ENCODE measurements at regions not wholly inside any gene's neighbourhood (a gene's known extent, or its start where the extent isn't known, plus 50 kb on each side); places are given as distances from the start of the nearest gene placed in this dataset.
"Not testable (repeated sequence)": the region's sequence is repeated elsewhere in the genome, so short reads cannot be mapped to it uniquely, and the experiment has no call there.

DNA sequence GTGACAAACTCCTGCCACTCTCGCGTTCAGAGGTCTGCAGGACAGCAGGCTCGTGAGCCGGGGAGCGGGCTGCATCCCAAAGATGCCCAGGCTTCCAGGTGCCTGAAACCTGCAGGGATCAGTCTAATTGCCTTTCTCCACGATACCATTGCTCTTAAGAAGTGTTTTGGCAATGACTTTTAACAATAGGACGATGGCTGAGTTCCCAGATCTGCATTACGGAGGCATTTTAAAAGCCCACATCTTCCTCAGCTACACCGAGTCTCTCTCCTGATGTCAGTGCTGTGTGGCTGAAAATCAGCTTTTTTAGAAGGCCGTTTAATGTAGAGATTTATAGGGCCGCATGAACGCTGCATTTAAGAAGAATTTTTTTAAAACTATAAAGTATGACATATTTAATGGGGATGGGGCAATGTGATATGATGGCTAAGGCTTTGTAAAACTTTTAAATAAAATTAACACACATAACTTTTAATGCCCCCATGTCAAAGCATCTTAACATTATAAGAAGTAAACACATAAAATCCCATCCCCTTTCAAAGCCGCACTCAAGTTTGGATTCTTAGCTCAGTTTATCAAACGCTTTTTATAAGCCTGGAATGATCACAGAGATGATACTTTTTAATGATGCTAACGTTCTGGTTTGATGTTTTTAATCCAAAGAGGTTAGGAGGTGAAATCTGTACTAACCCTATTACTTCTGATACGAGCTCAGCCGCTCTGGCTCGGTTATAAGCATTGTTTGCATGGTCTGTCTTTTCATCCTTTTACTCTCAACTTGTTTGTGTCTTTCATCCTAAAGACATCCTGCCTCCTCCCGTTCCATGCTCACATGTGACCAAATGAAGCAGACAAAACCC is 386.0 kb downstream of the SMOC2 start:
- no peak for DNase-seq

DNA sequence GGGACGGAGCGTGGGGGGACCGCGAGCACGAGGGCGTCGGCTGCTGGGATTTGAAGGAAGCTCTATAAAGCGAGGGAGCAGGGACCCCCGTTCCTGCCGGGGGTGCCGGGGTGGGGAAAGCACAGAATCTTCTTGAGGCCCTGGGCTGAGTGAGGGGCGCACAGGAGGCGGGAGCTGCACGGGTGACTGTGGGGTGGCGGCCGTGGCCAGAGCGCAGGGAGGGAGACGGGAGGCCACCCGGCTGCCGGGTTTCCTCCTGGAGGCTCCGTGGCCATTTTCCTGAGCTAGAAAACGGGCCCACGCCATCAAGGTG is 385.1 kb downstream of the SMOC2 start:
- DNase-seq: no peak

DNA sequence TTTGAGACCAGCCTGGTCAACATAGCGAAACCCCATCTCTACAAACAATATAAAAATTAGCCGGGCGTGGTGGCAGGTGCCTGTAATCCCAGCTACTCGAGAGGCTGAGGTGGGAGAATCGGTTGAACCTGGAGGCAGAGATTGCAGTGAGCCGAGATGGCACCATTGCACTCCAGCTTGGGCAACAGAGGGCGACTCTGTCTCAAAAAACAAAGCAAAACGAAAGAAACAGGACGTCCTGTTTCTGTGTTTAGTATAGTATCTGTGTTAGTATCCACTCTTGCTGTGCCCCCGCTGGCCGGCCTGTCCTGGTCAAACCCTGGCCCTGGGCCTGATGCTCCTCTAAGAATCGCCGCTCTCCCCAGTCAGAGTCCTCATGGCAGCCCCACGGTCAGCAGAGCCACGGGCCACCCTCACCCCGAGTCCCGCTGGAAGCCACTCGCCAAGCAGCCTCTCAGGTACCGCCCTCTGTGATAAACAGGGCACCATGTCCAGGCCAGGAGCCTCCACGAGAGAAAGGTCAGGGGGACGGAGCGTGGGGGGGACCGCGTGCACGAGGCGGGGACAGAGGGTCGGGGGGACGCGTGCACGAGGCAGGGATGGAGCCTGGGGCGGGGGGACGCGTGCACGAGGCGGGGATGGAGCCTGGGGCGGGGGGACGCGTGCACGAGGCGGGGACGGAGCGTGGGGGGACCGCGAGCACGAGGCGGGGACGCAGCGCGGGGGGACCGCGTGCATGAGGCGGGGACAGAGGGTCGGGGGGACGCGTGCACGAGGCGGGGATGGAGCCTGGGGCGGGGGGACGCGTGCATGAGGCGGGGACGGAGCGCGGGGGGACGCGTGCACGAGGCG is 384.5 kb downstream of the SMOC2 start:
- DNase-seq: no peak

DNA sequence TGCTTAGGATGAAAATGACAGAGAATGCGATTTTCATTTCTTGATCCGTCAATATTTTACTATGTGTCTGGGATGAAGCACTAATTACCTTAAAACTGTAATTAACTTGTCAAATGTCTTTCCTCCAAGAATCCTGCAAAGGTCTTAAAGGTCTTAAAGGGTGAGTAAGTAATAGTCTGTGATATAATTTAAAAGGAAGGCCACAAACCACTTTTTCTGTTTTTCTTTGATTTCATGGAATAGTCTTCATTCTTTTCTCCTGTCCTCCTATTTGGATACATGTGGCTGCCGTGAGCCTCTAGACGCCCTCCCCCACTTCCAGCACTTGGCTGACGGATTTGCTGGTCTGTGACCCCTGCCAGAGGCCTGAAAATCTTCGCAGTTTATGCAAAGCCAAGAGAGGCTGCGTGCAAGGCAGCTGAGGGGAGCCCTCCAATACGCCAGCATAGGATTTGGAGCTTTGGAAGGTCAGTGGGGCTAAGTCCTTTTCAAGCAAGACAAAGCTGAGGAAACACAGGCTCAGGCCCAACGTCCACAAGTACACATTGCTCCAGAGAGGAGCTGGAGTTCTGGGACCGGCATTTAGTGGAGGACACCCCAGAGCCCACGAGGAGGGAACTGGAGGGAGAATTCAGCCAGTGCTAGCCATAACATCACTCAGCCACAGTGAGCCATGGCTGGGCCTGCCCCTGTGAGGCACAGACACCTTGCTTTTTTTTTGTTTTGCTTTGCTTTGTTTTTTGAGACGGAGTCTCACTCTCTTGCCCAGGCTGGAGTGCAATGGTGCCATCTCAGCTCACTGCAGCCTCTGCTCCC is 382.6 kb downstream of the SMOC2 start:
- DNase-seq: no peak

DNA sequence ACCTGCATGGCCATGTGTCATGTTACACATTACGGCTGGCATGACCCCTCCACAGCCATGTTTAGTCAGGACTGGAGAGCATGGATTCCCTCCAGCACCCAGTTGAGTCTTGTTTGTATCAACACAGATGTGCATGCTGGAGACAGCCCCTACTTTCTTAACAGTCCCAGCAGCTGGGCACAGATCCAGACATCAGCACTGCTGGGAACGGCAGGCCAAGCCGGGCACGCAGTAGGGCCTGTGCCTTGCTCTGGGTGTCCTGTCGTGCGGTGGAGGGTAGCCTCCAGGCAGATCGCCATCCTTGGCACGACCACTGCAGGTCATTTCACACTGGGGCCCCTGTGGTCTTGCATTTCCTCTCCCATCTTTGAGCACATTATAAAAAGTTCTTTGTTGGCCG is 381.4 kb downstream of the SMOC2 start:
- no peak for DNase-seq

DNA sequence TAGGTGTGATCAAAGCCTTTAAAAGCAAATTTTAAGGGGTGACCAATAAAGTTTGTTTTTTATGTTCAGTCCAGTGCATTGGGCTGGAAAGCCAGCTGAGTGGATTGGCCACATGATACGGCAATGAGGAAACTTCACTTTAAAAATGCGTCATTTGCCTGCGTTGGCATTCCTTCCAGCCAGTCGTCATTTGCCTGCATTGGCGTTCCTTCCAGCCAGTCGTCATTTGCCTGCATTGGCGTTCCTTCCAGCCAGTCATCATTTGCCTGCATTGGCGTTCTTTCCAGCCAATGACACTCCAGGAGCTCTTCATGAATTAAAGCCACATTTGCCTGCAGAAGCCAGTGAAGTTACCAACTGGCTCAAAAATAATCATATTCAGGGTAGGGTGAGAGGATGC is 378.6 kb downstream of the SMOC2 start:
- DNase-seq: no peak

DNA sequence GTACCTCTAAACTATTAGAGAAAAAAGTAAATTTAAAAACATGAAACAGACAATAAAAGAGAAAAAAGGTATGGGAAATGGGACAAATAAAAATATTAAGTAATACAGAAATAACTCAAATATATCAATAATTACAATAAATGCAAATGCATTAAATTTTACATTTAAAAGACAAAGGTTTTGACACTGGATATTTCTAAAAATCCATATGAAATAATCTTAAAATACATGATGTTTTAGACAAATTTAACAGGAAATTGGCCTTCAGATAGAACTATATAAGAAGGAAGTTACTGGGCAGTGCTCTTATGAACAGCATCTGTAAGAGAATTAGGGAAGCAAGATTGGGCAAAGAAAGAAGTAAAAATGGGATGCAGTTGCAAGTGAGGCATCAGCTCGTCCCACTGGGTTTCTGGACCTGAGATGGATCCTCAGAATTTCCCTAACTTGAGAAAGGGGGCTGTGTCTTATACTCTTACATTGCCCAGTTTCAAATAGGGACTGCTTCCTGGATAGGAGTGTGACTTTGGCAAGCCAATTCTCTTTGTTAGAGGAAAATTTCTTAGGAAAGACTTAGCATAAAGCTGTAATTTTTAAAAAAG is 376.7 kb downstream of the SMOC2 start:
- no peak for DNase-seq

DNA sequence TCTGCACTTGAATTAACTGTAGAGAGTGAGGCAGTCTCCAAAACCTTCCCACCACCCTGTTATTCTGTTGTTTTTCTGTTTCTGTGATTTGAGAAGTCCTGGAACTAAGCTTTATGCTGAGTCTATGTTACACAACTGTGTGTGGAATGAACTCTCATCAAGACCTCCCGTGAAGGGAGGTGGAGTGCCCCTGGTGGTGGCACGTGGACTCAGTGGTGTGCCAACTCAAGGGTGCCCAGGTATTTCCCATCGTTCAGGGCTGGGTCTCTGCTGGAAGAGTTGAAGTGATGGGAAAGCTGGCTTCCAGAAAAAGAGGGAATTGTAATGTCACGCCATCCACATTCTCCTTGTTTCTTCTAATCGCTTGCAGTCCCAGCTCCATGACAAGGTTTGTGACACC is 374.2 kb downstream of the SMOC2 start:
- no peak for DNase-seq

DNA sequence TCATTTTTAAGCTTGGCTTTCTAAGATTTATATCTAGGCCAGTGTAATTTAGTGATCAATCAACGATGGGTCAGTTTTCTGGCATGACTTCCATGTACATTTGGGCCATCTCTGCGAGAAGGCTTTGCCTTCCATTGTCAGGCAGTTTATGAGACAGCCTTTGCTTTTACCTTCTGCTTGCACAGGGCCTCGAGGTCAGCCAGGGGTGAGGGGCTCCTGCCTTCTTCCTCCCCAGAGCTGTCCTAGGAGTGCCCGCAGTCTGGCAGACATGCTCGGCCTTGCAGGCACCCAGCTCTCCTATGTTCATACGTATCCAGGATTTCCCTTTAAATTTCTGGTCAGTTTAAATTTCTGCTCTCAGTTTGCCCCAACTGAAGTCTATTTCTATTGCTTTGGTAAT is 367.2 kb downstream of the SMOC2 start:
- DNase-seq: no peak

DNA sequence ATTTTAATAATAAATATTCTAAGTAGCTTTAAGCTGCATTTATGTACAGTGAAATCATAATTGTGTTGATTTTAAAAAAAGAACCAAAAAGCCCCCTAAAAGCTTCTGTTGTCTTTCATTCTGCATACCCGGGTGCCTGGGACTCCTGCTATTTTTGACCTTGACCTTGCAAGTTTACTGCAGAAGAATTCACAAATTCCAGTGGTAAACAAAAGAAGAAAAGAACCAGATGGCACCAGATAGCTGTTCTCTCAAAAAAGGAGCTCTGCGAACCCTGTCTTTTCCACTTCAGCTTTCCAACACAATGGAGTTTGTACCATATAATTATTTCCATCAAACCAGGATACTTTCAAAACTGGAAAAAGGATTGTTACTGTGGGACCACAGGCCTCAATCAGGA is 363.3 kb downstream of the SMOC2 start:
- no peak for DNase-seq

DNA sequence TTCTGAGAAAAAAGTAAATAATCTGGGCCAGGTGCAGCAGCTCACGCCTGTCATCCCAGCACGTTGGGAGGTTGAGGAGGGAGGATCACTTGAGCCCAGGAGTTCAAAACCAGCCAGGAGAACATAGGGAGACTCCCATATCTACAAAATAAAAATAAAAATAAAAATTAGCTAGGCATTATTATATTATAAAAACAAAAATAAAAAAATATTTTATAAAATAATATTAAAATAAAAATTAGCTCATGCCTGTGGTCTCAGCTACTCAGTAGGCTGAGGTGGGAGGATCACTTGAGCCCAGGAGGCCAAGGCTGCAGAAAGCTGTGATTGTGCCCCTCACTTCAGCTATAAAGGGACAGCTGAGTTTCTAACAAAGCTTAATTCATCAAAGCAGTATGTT is 362.9 kb downstream of the SMOC2 start:
- no peak for DNase-seq

DNA sequence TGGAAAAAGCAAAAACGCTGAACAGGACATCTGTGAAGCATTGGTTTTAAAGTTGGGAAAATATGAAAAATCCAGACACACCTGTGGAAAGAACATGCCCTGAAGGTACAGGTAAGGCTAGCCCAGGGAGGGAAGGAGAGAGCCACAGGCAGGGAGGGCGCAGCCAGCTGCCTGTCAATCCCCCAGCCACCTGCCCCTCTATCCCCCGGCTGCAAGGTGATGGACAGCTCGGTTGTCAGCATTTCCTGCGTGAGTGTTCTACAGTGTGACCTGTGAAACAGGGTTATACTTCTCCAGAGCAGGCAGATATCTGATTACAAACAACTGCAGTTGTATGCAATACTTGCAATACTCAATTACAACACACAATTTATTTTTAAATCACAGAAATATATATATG is 358.1 kb downstream of the SMOC2 start:
- no peak for DNase-seq

DNA sequence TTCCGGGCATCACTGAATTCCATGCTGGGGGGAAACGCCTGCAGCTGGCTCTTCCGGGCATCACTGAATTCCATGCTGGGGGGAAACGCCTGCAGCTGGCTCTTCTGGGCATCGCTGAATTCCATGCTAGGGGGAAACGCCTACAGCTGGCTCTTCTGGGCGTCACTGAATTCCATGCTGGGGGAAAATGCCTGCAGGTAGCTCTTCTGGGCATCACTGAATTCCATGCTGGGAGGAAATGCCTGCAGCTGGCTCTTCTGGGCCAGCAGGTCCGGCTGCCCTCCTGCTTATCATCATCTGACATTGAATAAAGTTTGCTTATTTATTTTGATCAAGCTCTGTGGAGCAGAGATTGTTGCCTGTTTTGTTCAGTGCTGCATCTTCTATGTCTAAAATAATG is 355.1 kb downstream of the SMOC2 start:
- no peak for DNase-seq

DNA sequence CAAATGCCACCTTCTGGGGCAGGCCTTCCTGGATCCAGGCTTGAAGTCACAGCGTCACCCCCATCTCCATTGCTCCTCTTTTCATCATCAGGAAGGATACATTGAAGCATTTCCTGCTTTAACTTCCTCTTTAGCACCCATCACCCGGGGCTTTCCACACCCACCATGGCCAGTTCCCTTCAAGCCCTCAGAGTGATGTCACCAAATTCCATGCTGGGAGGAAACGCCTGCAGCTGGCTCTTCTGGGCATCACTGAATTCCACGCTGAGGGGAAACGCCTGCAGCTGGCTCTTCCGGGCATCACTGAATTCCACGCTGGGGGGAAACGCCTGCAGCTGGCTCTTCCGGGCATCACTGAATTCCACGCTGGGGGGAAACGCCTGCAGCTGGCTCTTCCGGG is 354.6 kb downstream of the SMOC2 start:
- not testable (repeated sequence) for DNase-seq

DNA sequence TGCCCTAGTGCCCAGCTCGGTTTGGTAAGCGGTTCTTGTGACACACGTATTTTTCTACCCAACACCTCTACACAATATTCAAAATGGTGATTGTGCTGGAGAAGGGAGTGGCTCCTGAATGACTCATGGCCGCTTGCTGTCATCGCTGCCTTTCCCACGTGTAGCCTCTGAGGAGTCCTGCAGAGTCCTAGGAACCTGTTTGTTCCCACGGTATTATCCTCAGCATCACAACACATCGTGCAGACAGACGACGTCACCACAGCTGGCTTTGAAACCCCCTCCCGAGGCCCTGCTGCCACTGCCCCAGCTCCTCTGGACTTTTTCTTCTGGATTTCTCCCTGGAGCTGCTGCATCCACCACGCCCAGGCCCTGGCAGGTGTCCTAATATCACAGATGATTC is 353.5 kb downstream of the SMOC2 start:
- no peak for DNase-seq

DNA sequence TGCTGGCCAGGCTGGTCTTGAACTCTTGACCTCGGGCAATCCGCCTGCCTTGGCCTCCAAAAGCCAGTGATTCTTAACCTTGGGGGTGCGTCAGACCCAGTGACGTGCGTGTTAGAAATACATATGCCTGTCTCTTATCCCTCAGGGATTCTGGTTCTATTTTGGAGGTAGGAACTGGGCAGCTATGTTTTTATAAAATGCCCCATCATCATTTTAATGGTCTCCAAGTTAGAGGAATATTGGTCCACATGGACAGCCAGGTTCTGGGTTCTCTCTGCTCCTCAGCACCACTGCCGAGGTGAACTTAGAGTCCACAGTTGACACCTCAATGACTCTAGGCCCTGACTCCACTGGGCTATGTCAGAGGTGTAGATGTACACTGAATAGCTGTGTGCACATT is 352.7 kb downstream of the SMOC2 start:
- DNase-seq: no peak

DNA sequence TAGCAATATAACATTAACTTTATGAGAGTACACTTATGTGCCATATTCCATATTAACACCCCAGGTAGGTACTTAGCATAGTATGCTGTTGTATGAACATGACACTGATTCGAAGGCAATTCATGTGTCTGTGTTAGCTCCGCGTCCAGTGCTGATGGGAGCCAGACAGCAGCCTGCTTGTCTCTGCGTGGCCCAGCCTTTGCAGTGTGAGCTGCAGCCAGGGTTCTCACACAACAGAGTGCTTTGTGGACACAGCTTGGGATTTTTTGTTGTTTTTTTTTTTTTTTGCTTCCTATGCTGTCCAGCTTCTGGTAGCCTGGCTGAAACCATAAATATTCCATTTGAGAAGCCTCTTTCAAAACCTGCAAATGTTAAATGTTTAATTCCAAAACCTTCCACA is 350.9 kb downstream of the SMOC2 start:
- DNase-seq: no peak

DNA sequence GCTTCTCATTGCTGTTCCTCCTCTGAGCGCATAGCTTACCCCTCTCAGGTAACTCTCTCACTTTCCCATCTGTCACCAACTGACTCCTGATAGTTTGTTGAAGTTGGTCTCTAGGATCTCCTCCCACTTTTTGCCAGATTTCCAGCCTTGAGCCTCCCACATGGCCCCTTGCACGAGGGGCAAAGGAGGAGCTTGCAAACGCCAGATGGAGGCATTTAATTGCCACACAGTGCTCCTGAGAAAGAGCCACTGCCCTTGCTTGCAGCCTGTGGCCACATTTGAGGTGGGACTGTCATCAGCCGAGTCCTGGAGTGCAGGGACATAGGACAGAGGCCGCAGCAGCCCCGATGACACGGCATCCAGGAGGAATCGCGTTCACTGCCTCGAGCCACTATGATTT is 348.7 kb downstream of the SMOC2 start:
- no peak for DNase-seq

DNA sequence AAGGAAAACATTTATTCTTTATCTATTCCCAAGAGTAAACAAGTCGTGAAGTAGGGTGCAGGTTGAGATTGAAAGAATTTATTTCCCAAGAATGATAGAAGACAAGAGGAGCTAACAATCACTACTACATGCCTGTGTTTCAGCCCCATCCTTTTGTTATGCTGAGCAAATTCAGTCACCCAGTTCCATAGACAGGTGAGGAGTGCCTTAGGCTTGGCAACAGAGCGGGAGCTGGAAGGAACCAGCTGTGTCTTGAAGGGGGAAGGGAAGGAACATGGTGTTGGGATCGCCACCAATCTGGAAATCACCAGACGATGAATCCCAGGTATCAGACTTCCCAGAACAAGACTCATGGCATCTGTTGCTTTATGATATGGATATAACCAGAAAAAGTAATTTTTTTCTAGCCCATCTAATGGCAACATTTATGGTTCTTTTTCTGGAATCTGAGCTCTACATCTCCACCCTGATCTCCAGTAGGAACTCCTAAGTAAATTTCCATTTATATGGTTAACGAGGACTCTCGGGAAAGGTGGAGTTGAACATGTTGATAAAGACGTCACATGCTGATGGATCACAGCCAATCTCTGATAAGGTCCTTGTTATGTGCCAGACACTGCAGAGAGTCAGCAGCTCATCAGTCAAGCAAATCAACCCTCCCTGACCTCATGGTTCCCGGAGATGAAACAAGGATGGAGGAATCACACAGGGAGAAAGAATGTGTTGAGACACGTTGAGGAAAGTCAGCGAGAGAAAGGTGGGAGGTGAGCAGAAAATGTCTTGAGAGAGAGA is 344.9 kb downstream of the SMOC2 start:
- no peak for DNase-seq

DNA sequence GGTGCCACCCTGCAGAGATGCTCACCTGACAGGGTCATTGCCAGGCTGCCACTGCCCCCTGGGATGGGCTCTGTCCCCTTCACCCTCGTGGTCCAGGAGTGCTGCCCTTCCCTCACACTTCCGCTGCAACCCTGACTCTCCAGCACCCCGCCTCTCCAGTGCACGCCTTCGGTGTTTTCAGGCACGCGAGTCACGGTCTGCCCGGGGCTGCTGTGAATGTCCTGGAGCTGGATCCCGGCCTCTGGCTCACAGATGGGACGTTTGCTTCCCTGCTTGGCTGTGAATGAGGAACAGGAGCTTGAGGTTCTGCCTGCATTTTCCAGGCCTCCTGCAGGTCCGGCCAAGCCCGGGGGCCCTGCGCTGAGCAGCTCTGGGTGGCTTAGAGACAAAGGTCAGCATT is 343.4 kb downstream of the SMOC2 start:
- no peak for DNase-seq

DNA sequence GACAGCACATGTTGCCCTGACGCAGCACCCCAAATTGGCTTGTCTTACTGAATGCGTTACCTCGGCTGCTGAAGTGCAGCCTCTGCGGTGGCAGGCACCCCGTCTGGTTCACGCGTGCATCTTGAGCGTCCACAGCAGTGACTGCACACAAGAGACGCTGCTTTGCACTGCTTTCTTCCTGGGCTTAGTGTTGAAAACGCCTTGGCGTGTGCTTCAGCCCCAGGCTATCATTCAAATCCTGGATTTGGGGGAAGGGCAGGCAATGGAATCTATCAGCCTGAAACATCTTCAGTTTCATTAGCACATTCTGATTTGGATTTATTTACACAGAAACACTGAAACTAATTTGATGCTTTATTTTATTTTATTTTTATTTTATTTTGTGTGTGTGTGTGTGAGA is 342.7 kb downstream of the SMOC2 start:
- no peak for DNase-seq
